22Rv1 (cell line): ENCODE measurements at regions not wholly inside any gene's neighbourhood (a gene's known extent, or its start where the extent isn't known, plus 50 kb on each side); places are given as distances from the start of the nearest gene placed in this dataset.
"Not testable (repeated sequence)": the region's sequence is repeated elsewhere in the genome, so short reads cannot be mapped to it uniquely, and the experiment has no call there.

Experiments used
- H3K27ac ChIP-seq: fragments of 450-650 bp; 2 replicates; pipeline ENCODE4 v1.5.1; 2017
- CTCF ChIP-seq: fragments of 450-650 bp; IDR thresholded peaks from 2 replicates; pipeline ENCODE4 v1.5.1; 2017; ENCODE audit warnings: mild to moderate bottlenecking
- ZFX ChIP-seq: fragments of 450-650 bp; IDR thresholded peaks from 2 replicates; pipeline ENCODE4 v1.6.1; 2017; ENCODE audit warnings: antibody characterized with exemption, borderline replicate concordance

GRCh38 chr4:66169341-66169740 lies 499.1 kb upstream of the EPHA5 start:
- TF ChIP-seq CTCF (peak; percentile 21; the same call in 1 of the 2 replicates), ZFX (no peak)
- no peak overlapping the region for H3K27ac ChIP-seq

- no peak for TF ChIP-seq ZFX
- TF ChIP-seq CTCF: no peak
- H3K27ac ChIP-seq: no peak overlapping the region
Observed at GRCh38 chr4:66164869-66165268, 494.6 kb upstream of the EPHA5 start.

- TF ChIP-seq ZFX (no peak), CTCF (no peak)
- no peak overlapping the region for H3K27ac ChIP-seq
Observed at GRCh38 chr4:66160606-66161005, 490.3 kb upstream of the EPHA5 start.

- no peak overlapping the region for H3K27ac ChIP-seq
- TF ChIP-seq ZFX (no peak), CTCF (no peak)
Observed at GRCh38 chr4:66157594-66157993, 487.3 kb upstream of the EPHA5 start.

GRCh38 chr4:66130042-66130441 lies 459.8 kb upstream of the EPHA5 start:
- H3K27ac ChIP-seq: no peak overlapping the region
- no peak for TF ChIP-seq ZFX
- TF ChIP-seq CTCF: no peak

GRCh38 chr4:66123831-66124413 lies 453.6 kb upstream of the EPHA5 start:
- no peak overlapping the region for H3K27ac ChIP-seq
- TF ChIP-seq ZFX: no peak
- no peak for TF ChIP-seq CTCF

- TF ChIP-seq CTCF (no peak), ZFX (no peak)
- no peak overlapping the region for H3K27ac ChIP-seq
Observed at GRCh38 chr4:66123190-66123589, 452.9 kb upstream of the EPHA5 start.

GRCh38 chr4:66115231-66115630 lies 444.9 kb upstream of the EPHA5 start:
- H3K27ac ChIP-seq: not testable (repeated sequence)
